ENCODE measurements at regions not wholly inside any gene's neighbourhood (a gene's known extent, or its start where the extent isn't known, plus 50 kb on each side); places are given as distances from the start of the nearest gene placed in this dataset.

- TF ChIP-seq ZNF462 (CRISPR knock-in tag; IDR thresholded peaks at IDR 0.05) = no peak
- no peak for TF ChIP-seq CTCF (conservative IDR thresholded peaks at IDR 0.05; ENCODE audit: low read depth in 2 of 2)
- TF ChIP-seq NANOG (IDR thresholded peaks at IDR 0.05; ENCODE audit: borderline replicate concordance) = no peak
Measured at GRCh38 chr4:158068068-158068467, 104.8 kb downstream of the GASK1B start (continued).

DNA sequence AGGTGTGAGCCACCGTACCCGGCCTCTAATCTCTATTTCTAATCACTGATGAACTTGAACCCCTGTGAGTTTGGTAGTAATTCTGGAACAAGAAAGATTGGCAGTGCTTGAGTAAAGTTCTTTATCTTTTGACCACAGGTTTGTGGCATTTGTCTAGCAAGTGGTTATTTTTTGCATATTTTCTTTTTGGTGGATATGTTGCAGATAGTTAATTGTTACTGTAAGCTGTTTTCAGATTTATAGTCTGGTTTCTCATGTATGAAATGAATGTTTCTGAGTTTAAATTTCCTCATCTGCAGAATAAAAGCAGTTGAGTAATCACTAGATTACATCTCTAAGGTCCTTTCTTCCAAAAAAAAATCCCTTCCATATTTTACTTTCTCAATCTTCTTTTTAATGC, 105.2 kb downstream of the GASK1B start:
- Histone ChIP-seq H3K79me2 (replicated peaks; ENCODE audit: insufficient read depth) (no peaks in the 10 kb centered on the region), H3K4me1 (ENCODE audit: insufficient read depth) (no peaks in the 10 kb centered on the region), H3K27me3 (ENCODE audit: insufficient read depth) (no peaks in the 10 kb centered on the region), H3F3A (replicated peaks; ENCODE audit: low read depth) (no peaks in the 10 kb centered on the region), H3K36me3 (ENCODE audit: insufficient read depth) (no peaks in the 10 kb centered on the region), H4K20me1 (replicated peaks; ENCODE audit: insufficient read depth) (no peaks in the 10 kb centered on the region), H2AFZ (no peak overlapping the region), H3K27ac (ENCODE audit: low read depth) (no peak overlapping the region), H3K4me2 (no peak overlapping the region), H3K9me2 (ENCODE audit: insufficient read depth) (no peaks in the 10 kb centered on the region), H3K4me3 (no peak overlapping the region)
- no peak for DNase-seq (ENCODE audit: low spot score)
- Mint-ChIP-seq H3K27ac (0 out of 2 replicates have a peak overlapping the region, but pooled peaks have one; percentile 65), H3K9me3 (no peaks in the 10 kb centered on the region), H3K36me3 (ENCODE audit: low read depth) (no peaks in the 10 kb centered on the region), H3K27me3 (ENCODE audit: insufficient read depth, low read depth, poor library complexity) (no peaks in the 10 kb centered on the region), H3K4me1 (peaks cover 1% of the 10 kb centered on the region; the same call in 2 of the 3 replicates), H3K4me3 (no peak overlapping the region)
- no peak for ATAC-seq
- TF ChIP-seq, protein P1, sequence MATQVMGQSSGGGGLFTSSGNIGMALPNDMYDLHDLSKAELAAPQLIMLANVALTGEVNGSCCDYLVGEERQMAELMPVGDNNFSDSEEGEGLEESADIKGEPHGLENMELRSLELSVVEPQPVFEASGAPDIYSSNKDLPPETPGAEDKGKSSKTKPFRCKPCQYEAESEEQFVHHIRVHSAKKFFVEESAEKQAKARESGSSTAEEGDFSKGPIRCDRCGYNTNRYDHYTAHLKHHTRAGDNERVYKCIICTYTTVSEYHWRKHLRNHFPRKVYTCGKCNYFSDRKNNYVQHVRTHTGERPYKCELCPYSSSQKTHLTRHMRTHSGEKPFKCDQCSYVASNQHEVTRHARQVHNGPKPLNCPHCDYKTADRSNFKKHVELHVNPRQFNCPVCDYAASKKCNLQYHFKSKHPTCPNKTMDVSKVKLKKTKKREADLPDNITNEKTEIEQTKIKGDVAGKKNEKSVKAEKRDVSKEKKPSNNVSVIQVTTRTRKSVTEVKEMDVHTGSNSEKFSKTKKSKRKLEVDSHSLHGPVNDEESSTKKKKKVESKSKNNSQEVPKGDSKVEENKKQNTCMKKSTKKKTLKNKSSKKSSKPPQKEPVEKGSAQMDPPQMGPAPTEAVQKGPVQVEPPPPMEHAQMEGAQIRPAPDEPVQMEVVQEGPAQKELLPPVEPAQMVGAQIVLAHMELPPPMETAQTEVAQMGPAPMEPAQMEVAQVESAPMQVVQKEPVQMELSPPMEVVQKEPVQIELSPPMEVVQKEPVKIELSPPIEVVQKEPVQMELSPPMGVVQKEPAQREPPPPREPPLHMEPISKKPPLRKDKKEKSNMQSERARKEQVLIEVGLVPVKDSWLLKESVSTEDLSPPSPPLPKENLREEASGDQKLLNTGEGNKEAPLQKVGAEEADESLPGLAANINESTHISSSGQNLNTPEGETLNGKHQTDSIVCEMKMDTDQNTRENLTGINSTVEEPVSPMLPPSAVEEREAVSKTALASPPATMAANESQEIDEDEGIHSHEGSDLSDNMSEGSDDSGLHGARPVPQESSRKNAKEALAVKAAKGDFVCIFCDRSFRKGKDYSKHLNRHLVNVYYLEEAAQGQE (IDR thresholded peaks at IDR 0.05; ENCODE audit: unreplicated experiment) = no peak
- no peak for TF ChIP-seq ETS1 (IDR thresholded peaks at IDR 0.05)
- no peak for TF ChIP-seq EZH2phosphoT487 (IDR thresholded peaks at IDR 0.05; ENCODE audit: unreplicated experiment)
- TF ChIP-seq JUNB (IDR thresholded peaks at IDR 0.05; ENCODE audit: unreplicated experiment) = no peak
- TF ChIP-seq POLR2AphosphoS5 (IDR thresholded peaks at IDR 0.05; ENCODE audit: low read depth) = no peak
- no peak for TF ChIP-seq NANOG (IDR thresholded peaks at IDR 0.05; ENCODE audit: borderline replicate concordance)
